AG04450 (cell line): ENCODE measurements at regions not wholly inside any gene's neighbourhood (a gene's known extent, or its start where the extent isn't known, plus 50 kb on each side); places are given as distances from the start of the nearest gene placed in this dataset.

Source experiments
- CTCF ChIA-PET: fragments of 300-600, 350-600 bp; formaldehyde crosslinking; extraction: SDS; loops from one replicate; lab custom pipeline; 2022; ENCODE audit warnings: antibody characterized with exemption, inconsistent platforms; lab: Charles Lee
- POLR2A ChIA-PET: fragments of 350-600 bp; formaldehyde crosslinking; extraction: SDS; loops from one replicate; lab custom pipeline; 2021; ENCODE audit warnings: antibody characterized with exemption, inconsistent platforms; lab: Yijun Ruan, JAX
- DNase-seq: peaks from one replicate; pipeline ENCODE4 v3.0.0-alpha.2; 2011; ENCODE audit warnings: low read depth, low spot score
- H3K27ac ChIP-seq: one replicate; pipeline ENCODE4 v1.5.1; 2012; ENCODE audit warnings: low read depth, low read length, control low read depth
- H3K27me3 ChIP-seq: one replicate; pipeline ENCODE4 v1.6.0; 2012; ENCODE audit warnings: low read length; ENCODE audit not compliant: control insufficient read depth, insufficient read depth
- H3K4me3 ChIP-seq: 2 replicates; pipeline ENCODE4 v1.5.1; 2011; ENCODE audit warnings: mild to moderate bottlenecking, low read depth, low read length, control low read depth
- H3K9me3 ChIP-seq: 2 replicates; pipeline ENCODE4 v1.5.1; 2012; ENCODE audit warnings: low read length; ENCODE audit not compliant: control insufficient read depth, insufficient read depth
- TF ChIP-seq, protein P1 (sequence below): IDR thresholded peaks from 2 replicates; pipeline ENCODE4 v1.5.1; 2011; ENCODE audit warnings: low read depth, low read length, control low read depth, inconsistent platforms

DNA sequence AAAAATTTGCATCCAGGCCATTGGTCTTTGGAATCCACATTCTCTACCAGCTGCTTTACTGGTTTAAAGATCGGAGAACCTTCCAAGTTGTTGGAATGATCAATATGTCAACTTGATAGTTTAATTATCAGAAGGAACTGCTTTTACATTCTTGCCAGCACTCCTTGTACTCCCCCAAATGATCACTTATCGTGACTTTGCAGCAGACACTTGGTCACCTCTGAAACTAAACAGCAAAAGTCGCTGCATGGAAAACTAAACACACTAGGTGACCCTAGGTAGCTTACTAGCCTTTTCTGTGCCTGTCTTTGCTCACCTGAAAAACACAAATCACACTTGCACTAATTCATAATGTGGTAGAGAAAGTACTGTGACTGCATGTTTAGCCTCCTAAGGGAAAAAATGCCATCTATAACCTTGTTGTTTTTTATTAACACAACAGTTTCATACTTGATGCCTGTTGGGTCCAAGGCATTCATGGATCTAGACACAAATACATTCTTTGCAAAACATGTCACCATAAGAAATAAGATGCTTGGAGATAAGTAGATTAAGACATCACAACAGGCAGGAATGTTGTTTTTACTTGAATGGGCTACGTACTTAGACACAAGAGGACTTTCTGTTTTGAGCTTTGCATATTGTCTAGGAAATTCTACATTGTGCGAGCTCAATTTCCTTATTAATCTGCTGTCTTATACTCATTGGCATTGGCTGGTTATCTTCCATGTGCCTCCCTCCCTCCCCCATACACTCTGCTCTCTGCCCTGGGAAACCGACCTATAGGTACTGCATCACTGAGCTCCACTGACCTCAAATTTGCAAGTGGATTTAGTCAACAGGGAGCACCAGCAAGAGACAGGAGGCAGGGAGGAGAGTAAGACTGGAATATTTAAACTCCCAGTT, 219.1 kb upstream of the STK17B start:
- TF ChIP-seq, protein P1, sequence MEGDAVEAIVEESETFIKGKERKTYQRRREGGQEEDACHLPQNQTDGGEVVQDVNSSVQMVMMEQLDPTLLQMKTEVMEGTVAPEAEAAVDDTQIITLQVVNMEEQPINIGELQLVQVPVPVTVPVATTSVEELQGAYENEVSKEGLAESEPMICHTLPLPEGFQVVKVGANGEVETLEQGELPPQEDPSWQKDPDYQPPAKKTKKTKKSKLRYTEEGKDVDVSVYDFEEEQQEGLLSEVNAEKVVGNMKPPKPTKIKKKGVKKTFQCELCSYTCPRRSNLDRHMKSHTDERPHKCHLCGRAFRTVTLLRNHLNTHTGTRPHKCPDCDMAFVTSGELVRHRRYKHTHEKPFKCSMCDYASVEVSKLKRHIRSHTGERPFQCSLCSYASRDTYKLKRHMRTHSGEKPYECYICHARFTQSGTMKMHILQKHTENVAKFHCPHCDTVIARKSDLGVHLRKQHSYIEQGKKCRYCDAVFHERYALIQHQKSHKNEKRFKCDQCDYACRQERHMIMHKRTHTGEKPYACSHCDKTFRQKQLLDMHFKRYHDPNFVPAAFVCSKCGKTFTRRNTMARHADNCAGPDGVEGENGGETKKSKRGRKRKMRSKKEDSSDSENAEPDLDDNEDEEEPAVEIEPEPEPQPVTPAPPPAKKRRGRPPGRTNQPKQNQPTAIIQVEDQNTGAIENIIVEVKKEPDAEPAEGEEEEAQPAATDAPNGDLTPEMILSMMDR = no peak
- no peak for DNase-seq
- Histone ChIP-seq H3K9me3 (no peaks in the 10 kb centered on the region), H3K27ac (no peak overlapping the region), H3K4me3 (no peak overlapping the region), H3K27me3 (no peaks in the 10 kb centered on the region)
- POLR2A ChIA-PET = no interaction called here
- CTCF ChIA-PET = interaction anchor here (2.5 kb wide), 1 partner anchor 63 kb away, joined by 6 read pairs; no protein-coding TSS in a partner anchor

DNA sequence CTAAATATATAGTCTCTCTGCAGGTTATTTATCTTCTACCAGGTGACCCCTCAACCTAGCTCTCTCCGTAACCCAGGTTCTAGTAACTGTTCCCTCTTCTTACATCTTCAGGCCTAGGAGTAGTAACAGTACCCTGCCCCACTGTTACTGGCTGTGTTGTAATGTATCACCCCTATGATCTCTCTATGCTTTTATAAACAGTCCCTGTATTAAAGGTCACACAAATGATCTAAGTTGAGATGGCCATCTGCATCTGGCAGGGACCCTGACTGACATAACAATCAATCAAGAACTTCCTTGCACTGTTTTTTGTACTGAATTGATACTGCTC, 219.7 kb upstream of the STK17B start:
- H3K27me3 ChIP-seq = no peaks in the 10 kb centered on the region
- no peak overlapping the region for H3K4me3 ChIP-seq
- DNase-seq = no peak
- H3K9me3 ChIP-seq = no peaks in the 10 kb centered on the region
- TF ChIP-seq, protein P1 = no peak
- ChIA-PET POLR2A (no interaction called here), CTCF (interaction anchor here (2.5 kb wide), 1 partner anchor 62 kb away, joined by 6 read pairs; no protein-coding TSS in a partner anchor)
- H3K27ac ChIP-seq = no peak overlapping the region

DNA sequence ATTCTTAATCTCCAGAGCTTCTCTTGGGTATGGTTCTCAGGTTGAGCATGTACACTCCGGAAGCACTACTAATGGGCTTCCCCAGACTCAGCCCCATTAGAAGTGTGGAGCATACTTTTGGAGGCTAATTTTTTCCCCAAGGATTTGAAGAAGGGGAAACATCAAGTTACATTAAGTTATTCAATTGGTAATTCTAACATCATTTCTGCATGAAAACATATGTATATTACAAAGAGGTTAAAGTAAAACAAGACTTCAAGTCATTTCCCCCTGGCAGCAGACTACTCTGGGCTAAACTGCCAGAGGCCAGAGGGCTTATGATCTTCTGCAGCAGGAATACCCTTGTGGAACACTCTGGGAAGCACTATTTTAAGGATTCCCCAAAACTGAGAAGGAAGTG, 227.7 kb upstream of the STK17B start:
- ChIA-PET POLR2A (interaction anchor here (0.5 kb wide), 1 partner anchor 30 kb away, joined by 4 read pairs; no protein-coding TSS in a partner anchor), CTCF (interaction anchor here (0.7 to 2.0 kb wide), 4 partner anchors 55 to 331 kb away, joined by 3 to 7 read pairs (median 4); partner anchors contain the start of gene DNAH7)
- no peak overlapping the region for H3K4me3 ChIP-seq
- DNase-seq = no peak
- no peaks in the 10 kb centered on the region for H3K9me3 ChIP-seq
- TF ChIP-seq, protein P1 = no peak
- H3K27me3 ChIP-seq = no peaks in the 10 kb centered on the region
- H3K27ac ChIP-seq = no peak overlapping the region

DNA sequence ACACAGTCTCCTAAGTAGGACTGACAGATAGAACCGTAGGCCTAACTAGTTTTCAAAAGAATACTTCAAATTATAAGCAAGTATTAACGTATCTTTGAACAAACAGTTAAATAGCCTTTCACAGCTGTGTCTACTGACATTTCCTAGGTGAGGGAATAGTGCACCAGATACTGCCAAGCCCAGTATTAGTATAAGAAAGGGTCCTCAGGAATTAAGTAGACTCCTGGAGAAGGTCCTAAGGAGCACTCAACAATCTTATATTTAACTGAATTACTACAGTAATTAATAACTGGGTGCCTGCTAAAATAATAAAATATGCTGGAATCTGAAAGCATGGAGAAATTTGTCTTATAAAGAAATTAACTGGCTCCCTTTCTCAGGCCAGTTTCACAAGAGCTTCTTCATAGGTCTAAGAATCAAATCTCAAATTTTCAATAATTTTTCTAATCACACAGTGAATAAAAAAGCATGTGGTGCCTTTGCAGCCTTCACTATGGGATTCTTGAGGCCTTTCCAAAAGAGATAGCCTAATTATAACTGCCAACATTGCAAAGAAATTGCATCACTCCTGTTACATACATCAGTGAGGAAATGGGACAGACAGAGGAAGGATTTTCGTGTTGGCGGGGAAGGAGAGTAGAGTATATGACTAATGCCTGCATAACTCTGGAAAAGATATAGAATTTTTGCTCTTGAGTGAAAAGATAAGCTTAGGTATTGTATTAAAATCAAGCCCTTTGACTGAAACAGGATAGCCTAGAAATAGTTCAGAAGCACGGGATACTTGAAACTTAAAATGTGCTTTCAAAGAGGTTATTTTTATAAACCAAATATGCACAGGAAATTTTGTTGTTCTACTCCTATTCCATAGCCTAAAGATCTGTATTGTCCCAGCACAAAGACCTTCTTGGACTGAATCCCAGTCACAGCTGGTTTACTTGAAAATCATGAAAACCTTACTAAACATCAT, 228.6 kb upstream of the STK17B start:
- DNase-seq = peak; percentile 83
- CTCF ChIA-PET = interaction anchor here (0.5 to 2.2 kb wide), 7 partner anchors 54 to 463 kb away, joined by 4 to 10 read pairs (median 5); partner anchors contain the start of gene DNAH7
- no peaks in the 10 kb centered on the region for H3K27me3 ChIP-seq
- TF ChIP-seq, protein P1 = no peak
- no peak overlapping the region for H3K4me3 ChIP-seq
- POLR2A ChIA-PET = interaction anchor here (0.7 kb wide), 1 partner anchor 60 kb away, joined by 3 read pairs; no protein-coding TSS in a partner anchor
- H3K27ac ChIP-seq = no peak overlapping the region
- no peaks in the 10 kb centered on the region for H3K9me3 ChIP-seq
